DOHH2 (cell line): ENCODE measurements at regions not wholly inside any gene's neighbourhood (a gene's known extent, or its start where the extent isn't known, plus 50 kb on each side); places are given as distances from the start of the nearest gene placed in this dataset.

Experiments
- H3F3A ChIP-seq: fragments of 200-600 bp; sonication (generic), shearing (Covaris generic); 2 replicates; pipeline ENCODE4 v1.6.0; 2016; ENCODE audit warnings: antibody characterized with exemption, mild to moderate bottlenecking; ENCODE audit not compliant: control insufficient read depth, insufficient read depth
- H3K27ac ChIP-seq: fragments of 200-600 bp; sonication (generic); 2 replicates; pipeline ENCODE4 v1.5.1; 2014; ENCODE audit warnings: low read depth, mild to moderate bottlenecking, low read length, moderate library complexity
- H3K27me3 ChIP-seq: fragments of 200-600 bp; sonication (generic); 2 replicates; pipeline ENCODE4 v1.6.1; 2014; ENCODE audit warnings: mild to moderate bottlenecking, low read length, mixed read lengths; ENCODE audit not compliant: control insufficient read depth
- H3K36me3 ChIP-seq: fragments of 200-600 bp; sonication (generic); 2 replicates; pipeline ENCODE4 v1.6.1; 2014; ENCODE audit warnings: mild to moderate bottlenecking, low read length, moderate library complexity, mixed read lengths; ENCODE audit not compliant: control insufficient read depth
- H3K4me1 ChIP-seq: fragments of 200-600 bp; sonication (generic); 2 replicates; pipeline ENCODE4 v1.6.1; 2014; ENCODE audit warnings: mild to moderate bottlenecking, low read length, mixed read lengths; ENCODE audit not compliant: control insufficient read depth
- H3K4me2 ChIP-seq: fragments of 200-600 bp; sonication (generic); 2 replicates; pipeline ENCODE4 v1.6.0; 2014; ENCODE audit warnings: mild to moderate bottlenecking, low read length, moderate library complexity
- H3K4me3 ChIP-seq: fragments of 200-600 bp; sonication (generic); 2 replicates; pipeline ENCODE4 v1.5.1; 2014; ENCODE audit warnings: mild to moderate bottlenecking, low read length, mixed read lengths
- H3K79me2 ChIP-seq: fragments of 200-600 bp; sonication (generic); 2 replicates; pipeline ENCODE4 v1.6.1; 2014; ENCODE audit warnings: mild to moderate bottlenecking, low read length, mixed read lengths; ENCODE audit not compliant: control insufficient read depth
- H3K9me2 ChIP-seq: fragments of 200-600 bp; sonication (generic); replicated peaks from 2 replicates; pipeline ENCODE4 v1.6.1; 2014; ENCODE audit warnings: mild to moderate bottlenecking, low read length, mixed read lengths; ENCODE audit not compliant: control insufficient read depth
- H3K9me3 ChIP-seq: fragments of 200-600 bp; sonication (generic); 2 replicates; pipeline ENCODE4 v1.6.1; 2014; ENCODE audit warnings: antibody characterized with exemption, low read length, mixed read lengths; ENCODE audit not compliant: control insufficient read depth, insufficient read depth
- H4K20me1 ChIP-seq: fragments of 200-600 bp; sonication (generic); 2 replicates; pipeline ENCODE4 v1.6.0; 2014; ENCODE audit warnings: low read depth, mild to moderate bottlenecking, antibody characterized with exemption, low read length, moderate library complexity; ENCODE audit not compliant: control insufficient read depth, insufficient read depth
- EZH2phosphoT487 ChIP-seq: fragments of 200-600 bp; sonication (generic); IDR thresholded peaks from 2 replicates; pipeline ENCODE4 v1.6.1; 2017; ENCODE audit warnings: borderline replicate concordance, mild to moderate bottlenecking, antibody characterized with exemption, low read length, moderate library complexity, mixed read lengths
- TF ChIP-seq, protein P1 (sequence below): fragments of 200-600 bp; sonication (generic); IDR thresholded peaks from one replicate; pipeline ENCODE4 v1.5.1; 2014; ENCODE audit warnings: antibody characterized with exemption, mild to moderate bottlenecking, low read depth, low read length; ENCODE audit not compliant: poor library complexity, severe bottlenecking

DNA sequence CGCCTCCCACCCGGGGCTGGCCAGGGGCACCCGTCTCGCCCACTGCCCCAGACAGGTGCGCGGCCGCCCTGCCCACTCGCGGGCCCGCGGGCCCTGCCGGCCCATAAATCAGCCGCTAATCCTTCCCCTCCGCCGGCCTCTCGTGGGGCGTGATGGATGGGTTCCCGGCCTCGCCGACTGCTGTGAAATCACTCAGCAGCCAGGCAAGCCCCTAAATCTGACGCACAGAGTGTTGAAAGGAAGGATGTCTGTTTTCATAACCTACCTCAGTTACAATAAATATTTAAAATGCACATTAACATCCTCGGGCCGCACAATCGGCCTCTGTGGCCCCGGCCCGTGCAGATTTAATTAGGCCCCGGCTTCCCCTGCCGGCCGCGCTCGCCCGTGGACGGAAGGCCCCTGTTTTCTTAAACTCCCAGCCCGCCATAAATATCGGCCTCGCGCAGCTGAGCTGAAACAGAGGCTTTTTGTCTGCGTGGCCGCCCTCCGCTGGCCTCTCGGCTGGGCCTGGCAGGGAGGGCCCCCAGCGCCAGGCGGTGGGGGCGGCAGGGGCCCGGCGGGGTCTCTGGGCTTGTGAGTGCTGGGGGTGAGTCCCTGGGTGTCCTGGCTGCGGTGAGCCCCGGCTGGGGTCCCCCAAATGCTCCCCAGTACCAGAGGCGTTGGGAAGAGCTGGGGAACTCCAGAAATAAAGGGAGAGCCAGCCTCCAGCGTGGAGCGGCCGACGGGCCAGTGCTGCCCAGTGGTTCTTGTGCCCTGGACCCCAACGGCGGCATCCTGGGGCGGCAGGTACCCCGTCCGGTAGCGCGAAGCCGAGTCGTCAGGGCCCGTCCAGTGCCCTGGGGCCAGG is 90.7 kb downstream of the UNCX start:
- H3K9me3 ChIP-seq, result peaks cover 7% of the 10 kb centered on the region; the same call in 1 of the 2 replicates
- H3K27ac ChIP-seq, result no peak overlapping the region
- H3K79me2 ChIP-seq, result no peaks in the 10 kb centered on the region
- H3K27me3 ChIP-seq, result no peaks in the 10 kb centered on the region
- no peaks in the 10 kb centered on the region for H3K9me2 ChIP-seq
- no peak overlapping the region for H3K4me2 ChIP-seq
- no peaks in the 10 kb centered on the region for H3K4me1 ChIP-seq
- H3K36me3 ChIP-seq, result no peaks in the 10 kb centered on the region
- H3K4me3 ChIP-seq, result no peak overlapping the region
- no peaks in the 10 kb centered on the region for H3F3A ChIP-seq
- no peak for TF ChIP-seq EZH2phosphoT487
- TF ChIP-seq, protein P1, sequence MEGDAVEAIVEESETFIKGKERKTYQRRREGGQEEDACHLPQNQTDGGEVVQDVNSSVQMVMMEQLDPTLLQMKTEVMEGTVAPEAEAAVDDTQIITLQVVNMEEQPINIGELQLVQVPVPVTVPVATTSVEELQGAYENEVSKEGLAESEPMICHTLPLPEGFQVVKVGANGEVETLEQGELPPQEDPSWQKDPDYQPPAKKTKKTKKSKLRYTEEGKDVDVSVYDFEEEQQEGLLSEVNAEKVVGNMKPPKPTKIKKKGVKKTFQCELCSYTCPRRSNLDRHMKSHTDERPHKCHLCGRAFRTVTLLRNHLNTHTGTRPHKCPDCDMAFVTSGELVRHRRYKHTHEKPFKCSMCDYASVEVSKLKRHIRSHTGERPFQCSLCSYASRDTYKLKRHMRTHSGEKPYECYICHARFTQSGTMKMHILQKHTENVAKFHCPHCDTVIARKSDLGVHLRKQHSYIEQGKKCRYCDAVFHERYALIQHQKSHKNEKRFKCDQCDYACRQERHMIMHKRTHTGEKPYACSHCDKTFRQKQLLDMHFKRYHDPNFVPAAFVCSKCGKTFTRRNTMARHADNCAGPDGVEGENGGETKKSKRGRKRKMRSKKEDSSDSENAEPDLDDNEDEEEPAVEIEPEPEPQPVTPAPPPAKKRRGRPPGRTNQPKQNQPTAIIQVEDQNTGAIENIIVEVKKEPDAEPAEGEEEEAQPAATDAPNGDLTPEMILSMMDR, result no peak
- H4K20me1 ChIP-seq, result no peaks in the 10 kb centered on the region

DNA sequence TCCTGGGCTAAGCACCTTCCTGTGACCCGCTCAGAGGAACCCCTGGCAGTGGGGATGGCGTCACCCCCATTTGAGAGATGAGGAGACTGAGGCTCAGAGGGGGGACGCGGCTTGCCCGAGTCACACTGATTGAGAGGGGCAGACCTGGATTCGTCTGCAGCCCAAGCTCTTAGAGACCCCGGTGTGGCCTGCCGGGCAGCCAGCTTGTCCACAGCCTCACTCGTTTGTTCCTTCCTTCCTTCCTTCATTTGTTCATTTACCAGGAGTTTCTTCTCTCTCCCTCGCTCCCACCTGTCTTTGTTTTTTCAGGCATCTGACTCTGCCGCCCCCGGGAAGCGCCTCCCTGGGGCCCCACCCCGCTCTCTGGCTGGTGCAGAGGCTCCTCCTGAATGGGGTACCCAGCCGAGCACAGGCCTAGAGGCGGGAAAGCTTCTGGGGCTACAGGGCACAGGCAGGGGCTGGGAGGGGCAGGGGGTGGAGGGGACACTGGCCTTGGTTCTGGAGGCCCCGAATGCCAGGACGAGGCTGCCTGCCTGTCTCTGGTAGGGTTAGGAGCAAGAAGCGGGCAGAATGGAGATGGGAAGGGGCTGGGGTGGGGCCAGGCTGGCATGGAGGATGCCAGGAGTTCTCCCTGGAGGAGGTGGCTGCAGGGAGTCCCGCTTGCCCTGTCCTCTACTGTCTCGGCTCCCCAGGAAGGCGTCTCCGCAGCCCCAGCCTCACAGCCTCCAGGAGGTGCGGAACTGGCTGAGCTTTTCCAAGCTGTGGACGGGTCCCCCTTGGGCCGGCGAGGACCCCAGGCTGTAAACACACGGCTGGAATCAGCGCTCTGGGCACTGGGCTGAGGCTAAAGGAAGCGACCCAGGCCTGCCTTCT is 91.6 kb downstream of the UNCX start:
- no peak overlapping the region for H3K4me3 ChIP-seq
- no peak for TF ChIP-seq EZH2phosphoT487
- TF ChIP-seq, protein P1, result no peak
- no peaks in the 10 kb centered on the region for H3K79me2 ChIP-seq
- H3K27ac ChIP-seq, result no peak overlapping the region
- H3K36me3 ChIP-seq, result no peaks in the 10 kb centered on the region
- no peaks in the 10 kb centered on the region for H3K27me3 ChIP-seq
- H3K4me1 ChIP-seq, result no peaks in the 10 kb centered on the region
- H3K9me2 ChIP-seq, result no peaks in the 10 kb centered on the region
- H4K20me1 ChIP-seq, result no peaks in the 10 kb centered on the region
- H3F3A ChIP-seq, result no peaks in the 10 kb centered on the region
- no peak overlapping the region for H3K4me2 ChIP-seq
- H3K9me3 ChIP-seq, result peaks cover 7% of the 10 kb centered on the region; the same call in 1 of the 2 replicates

DNA sequence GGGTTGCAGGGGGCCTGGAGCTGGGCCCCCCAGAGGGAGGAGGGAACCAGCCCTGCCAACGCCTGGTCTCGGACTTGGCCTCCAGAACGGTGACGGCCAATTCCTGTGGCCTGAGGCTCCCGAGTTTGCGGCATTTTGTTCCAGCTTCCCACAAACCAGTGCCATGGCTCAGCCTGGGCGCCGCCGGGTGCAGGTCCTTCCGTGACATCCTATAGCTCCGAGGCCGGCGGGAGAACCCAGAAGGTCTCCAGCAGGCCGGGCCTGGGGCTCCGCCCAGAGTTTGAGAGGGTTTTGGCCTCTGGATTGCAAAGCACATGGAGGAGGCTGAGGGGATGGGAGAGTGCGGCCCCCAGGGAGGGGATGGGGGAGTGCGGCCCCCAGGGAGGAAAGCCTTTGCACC is 92.6 kb downstream of the UNCX start:
- H3K9me2 ChIP-seq, result no peaks in the 10 kb centered on the region
- H3K27me3 ChIP-seq, result no peaks in the 10 kb centered on the region

More for the DNA sequence above, 92.6 kb downstream of the UNCX start:
- H3K4me3 ChIP-seq, result no peak overlapping the region
- peaks cover 7% of the 10 kb centered on the region; the same call in 1 of the 2 replicates for H3K9me3 ChIP-seq
- no peak overlapping the region for H3K27ac ChIP-seq
- TF ChIP-seq EZH2phosphoT487, result no peak
- TF ChIP-seq, protein P1, result no peak
- H3K4me2 ChIP-seq, result no peak overlapping the region
- no peaks in the 10 kb centered on the region for H3F3A ChIP-seq
- no peaks in the 10 kb centered on the region for H3K79me2 ChIP-seq
- H3K36me3 ChIP-seq, result no peaks in the 10 kb centered on the region
- no peaks in the 10 kb centered on the region for H4K20me1 ChIP-seq
- no peaks in the 10 kb centered on the region for H3K4me1 ChIP-seq
